HG03159 (cell line): ENCODE measurements at regions not wholly inside any gene's neighbourhood (a gene's known extent, or its start where the extent isn't known, plus 50 kb on each side); places are given as distances from the start of the nearest gene placed in this dataset.
"Not testable (repeated sequence)": the region's sequence is repeated elsewhere in the genome, so short reads cannot be mapped to it uniquely, and the experiment has no call there.

Experiments
- ATAC-seq: cut with Tn5 transposase; IDR thresholded peaks from one replicate; pipeline ENCODE4 v1.9.1; 2021; ENCODE audit warnings: mild to moderate bottlenecking, moderate library complexity; ENCODE audit not compliant: unreplicated experiment

- ATAC-seq, result not testable (repeated sequence)
Observed at GRCh38 chrX:67213686-67214085, 330.1 kb upstream of the AR start.

- peak; percentile 60 for ATAC-seq
Observed at GRCh38 chrX:67207912-67208311, 335.9 kb upstream of the AR start.

GRCh38 chrX:67159437-67159836 lies 384.4 kb upstream of the AR start:
- ATAC-seq, result no peak

- no peak for ATAC-seq
Observed at GRCh38 chrX:67114635-67115034, 429.2 kb upstream of the AR start.

- ATAC-seq, result no peak
Observed at GRCh38 chrX:67105758-67106116, 438.1 kb upstream of the AR start.

GRCh38 chrX:67104982-67105757 lies 438.7 kb upstream of the AR start:
- no peak for ATAC-seq

- ATAC-seq, result no peak
Observed at GRCh38 chrX:67100031-67100884, 443.6 kb upstream of the AR start.

GRCh38 chrX:67094061-67094460 lies 449.8 kb upstream of the AR start:
- no peak for ATAC-seq

- ATAC-seq, result no peak
Observed at GRCh38 chrX:67050760-67051159, 411.9 kb upstream of the EDA2R start.

GRCh38 chrX:67044866-67045265 lies 406.0 kb upstream of the EDA2R start:
- no peak for ATAC-seq

- no peak for ATAC-seq
Observed at GRCh38 chrX:67044029-67044653, 405.3 kb upstream of the EDA2R start.

- ATAC-seq, result no peak
Observed at GRCh38 chrX:67004451-67004850, 365.6 kb upstream of the EDA2R start.

GRCh38 chrX:66994729-66995128 lies 355.9 kb upstream of the EDA2R start:
- no peak for ATAC-seq

GRCh38 chrX:66992077-66992476 lies 353.2 kb upstream of the EDA2R start:
- ATAC-seq, result not testable (repeated sequence)

- ATAC-seq, result no peak
Observed at GRCh38 chrX:66988331-66988730, 349.5 kb upstream of the EDA2R start.

GRCh38 chrX:66961665-66962064 lies 322.8 kb upstream of the EDA2R start:
- ATAC-seq, result no peak

- no peak for ATAC-seq
Observed at GRCh38 chrX:66931713-66932112, 292.8 kb upstream of the EDA2R start.

GRCh38 chrX:66930516-66930915 lies 291.6 kb upstream of the EDA2R start:
- ATAC-seq, result not testable (repeated sequence)

- no peak for ATAC-seq
Observed at GRCh38 chrX:66920296-66920695, 281.4 kb upstream of the EDA2R start.

GRCh38 chrX:66919280-66919832 lies 280.5 kb upstream of the EDA2R start:
- ATAC-seq, result no peak

- no peak for ATAC-seq
Observed at GRCh38 chrX:66918511-66918910, 279.6 kb upstream of the EDA2R start.
